Sigmoid colon (tissue), 3 donors: ENCODE measurements at regions not wholly inside any gene's neighbourhood (a gene's known extent, or its start where the extent isn't known, plus 50 kb on each side); places are given as distances from the start of the nearest gene placed in this dataset.

ENCODE experiments used
- CTCF ChIP-seq, 4 experiments: fragments of 450-650 bp in 3 of 4; fragments of 200-600 bp in 1 of 4; IDR thresholded peaks; one replicate each; pipeline ENCODE4 v1.5.1; 2016 to 2019; ENCODE audit warnings: antibody characterized with exemption in 4 of 4, mild to moderate bottlenecking in 3 of 4, moderate library complexity in 2 of 4
- POLR2A ChIP-seq, 2 donors: fragments of 450-650 bp; IDR thresholded peaks; one replicate each; pipeline ENCODE4 v1.6.1; 2016; ENCODE audit warnings: antibody characterized with exemption in 2 of 2, mild to moderate bottlenecking in 2 of 2, moderate library complexity in 2 of 2

- no peak for TF ChIP-seq POLR2A (IDR thresholded peaks at IDR 0.05)
- TF ChIP-seq CTCF (IDR thresholded peaks at IDR 0.05) = no peak
Measured at GRCh38 chr18:22699629-22700028, 233.5 kb upstream of the RBBP8 start.
